ENCODE measurements at regions not wholly inside any gene's neighbourhood (a gene's known extent, or its start where the extent isn't known, plus 50 kb on each side); places are given as distances from the start of the nearest gene placed in this dataset.
"Not testable (repeated sequence)": the region's sequence is repeated elsewhere in the genome, so short reads cannot be mapped to it uniquely, and the experiment has no call there.

DNA sequence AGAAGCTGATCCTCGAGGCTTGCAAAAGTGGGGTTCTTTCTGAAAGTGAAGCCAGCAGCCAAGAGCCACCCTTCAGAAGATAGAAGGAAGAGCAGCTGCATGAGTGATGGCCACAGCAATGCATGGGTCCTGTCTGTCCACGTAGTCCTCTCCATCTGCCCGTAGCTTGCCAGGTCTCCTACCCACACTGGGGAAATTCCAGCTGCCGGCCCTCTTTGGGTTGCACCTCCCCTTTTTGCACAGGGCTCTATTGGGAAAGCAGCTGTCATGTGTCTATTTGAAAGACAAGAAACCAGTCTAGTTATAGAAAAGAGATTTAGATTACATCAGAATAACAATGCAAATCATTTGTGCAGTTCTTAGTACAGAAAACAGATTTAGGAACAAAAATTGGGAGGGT lies 204.4 kb downstream of the GIPC2 start:
- DNase-seq, result no peak

DNA sequence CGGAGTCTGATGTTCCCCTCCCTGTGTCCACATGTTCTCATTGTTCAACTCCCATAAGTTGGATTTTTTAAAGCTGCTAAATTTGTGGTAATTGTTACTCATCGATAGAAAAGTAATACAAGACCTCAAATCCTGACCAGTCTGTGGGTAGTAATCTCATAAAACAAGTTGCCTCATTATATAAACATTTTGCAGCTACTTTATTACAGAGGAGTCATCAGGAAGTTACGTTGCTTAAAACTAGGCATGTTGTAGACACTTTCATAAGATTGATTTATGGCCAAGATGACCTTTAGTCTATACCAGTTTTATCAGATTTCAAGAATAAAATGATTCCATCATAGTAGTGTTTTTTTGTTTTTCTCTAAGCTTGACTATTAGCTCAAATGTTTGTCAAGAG lies 208.8 kb downstream of the GIPC2 start:
- DNase-seq, result no peak

GRCh38 chr1:78255383-78255782 lies 209.6 kb downstream of the GIPC2 start:
- no peak for DNase-seq

DNA sequence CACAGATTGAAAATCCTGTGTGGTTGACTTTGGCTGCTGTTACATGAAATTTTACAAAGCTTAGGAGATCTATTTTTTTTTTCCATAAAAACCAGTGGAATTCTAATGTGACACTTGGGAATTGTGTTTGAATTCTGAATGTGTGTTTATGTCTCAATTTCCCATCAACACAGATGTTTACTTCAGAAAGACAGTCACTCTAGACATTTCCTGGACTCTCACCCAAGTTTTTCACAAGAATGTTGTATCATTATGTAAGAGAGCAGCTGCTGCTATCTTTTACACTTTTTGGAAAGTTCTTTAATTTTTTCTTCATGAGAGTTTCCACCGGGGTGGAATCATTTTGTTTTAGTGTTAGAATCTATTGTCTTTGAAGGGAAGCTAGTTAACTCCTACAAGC lies 210.1 kb downstream of the GIPC2 start:
- DNase-seq, result no peak

GRCh38 chr1:78263459-78263858 lies 217.7 kb downstream of the GIPC2 start:
- no peak for DNase-seq

GRCh38 chr1:78263946-78264345 lies 218.2 kb downstream of the GIPC2 start:
- DNase-seq, result no peak

DNA sequence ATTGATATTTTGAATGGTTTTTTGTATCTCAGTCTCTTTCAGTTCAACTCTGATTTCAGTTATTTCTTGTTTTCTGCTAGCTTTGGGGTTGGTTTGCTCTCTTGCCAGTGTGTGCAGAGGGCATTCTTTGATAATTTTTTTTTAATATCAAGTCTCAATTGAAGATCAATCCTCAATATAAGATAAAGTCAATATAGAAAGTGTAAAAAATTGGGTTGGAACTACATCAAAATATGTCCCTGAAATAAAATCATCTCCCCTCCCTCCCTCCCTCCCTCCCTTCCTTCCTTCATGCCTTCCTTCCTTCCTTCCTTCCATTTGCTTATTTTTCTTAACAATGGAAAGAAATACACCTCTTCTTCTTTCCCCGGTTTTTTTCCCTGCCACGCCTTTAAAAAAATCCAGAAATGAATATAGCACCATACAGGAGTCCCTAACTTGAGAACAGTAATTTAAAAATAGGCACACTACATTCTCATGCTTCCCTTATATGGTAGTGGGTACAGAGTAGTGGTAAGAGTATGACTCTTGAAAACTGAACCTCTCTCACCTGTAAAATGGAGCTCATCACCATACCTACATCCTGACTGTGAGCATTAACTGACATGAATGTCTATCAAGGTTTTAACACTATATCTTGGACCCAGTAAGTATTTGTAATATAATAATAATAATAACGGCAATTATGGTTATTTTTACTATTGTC lies 221.9 kb downstream of the GIPC2 start:
- DNase-seq, result no peak

DNA sequence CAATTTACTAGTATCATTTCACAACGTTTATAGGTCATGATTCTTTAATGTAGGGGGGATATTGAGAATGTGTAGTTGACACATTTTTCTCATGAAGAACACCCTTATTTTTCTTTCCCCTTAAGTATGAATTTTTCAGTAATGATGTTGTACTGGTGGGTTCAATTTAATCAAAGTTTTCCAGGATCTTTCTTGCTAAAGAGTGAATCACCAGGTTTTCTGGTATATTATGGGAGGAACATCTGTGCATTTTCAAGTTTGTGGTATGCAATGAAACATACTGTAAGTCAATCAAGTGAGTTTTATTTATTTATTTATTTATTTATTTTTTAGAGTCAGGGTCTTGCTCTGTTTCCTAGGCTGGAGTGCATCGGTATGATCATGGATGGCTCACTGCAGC lies 221.2 kb upstream of the PTGFR start:
- no peak for DNase-seq

GRCh38 chr1:78271423-78271822 lies 219.4 kb upstream of the PTGFR start:
- DNase-seq, result not testable (repeated sequence)

GRCh38 chr1:78274814-78275213 lies 216.0 kb upstream of the PTGFR start:
- DNase-seq, result no peak

DNA sequence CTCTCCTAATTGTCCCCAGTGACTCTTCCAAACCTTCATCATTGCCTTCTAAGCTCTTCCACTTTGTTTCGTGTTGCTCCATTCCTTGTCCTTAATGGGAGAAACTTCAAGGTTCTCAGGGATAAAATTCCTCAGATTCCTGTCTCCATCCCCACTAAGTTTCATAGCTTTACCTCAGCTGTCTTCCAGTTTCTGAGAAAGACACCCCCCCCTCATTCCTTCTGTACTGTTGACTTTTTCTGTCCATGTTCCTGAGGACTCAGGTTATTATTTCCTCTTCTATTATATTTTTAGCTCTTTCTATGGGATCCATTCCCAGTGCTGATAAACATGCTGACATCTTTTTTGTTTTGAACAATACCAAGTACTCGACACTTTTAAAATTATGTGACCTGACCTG lies 215.3 kb upstream of the PTGFR start:
- no peak for DNase-seq

GRCh38 chr1:78275906-78276685 lies 214.7 kb upstream of the PTGFR start:
- DNase-seq, result no peak

DNA sequence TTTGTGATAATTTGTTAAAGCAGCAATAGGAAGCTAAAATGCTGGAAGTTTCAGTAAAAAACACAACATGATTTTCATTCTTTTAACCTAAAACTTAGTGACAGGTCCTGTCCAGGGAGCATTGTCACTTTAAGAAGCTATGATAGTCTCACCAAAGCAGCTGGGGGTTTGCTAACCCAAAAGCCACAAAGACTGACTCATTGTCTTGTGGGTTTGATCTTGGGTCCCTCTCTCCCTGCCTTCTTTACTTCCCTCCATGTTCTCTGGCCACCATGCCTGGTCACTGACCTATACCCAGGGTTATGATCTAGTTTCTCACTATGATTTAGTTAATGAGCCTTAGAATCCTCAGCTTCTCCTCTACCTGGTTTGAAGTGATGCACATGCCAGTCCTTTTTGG lies 213.5 kb upstream of the PTGFR start:
- DNase-seq, result no peak

- no peak for DNase-seq
These were observed 211.7 kb upstream of the PTGFR start for GRCh38 chr1:78279051-78279450.

GRCh38 chr1:78280626-78281025 lies 210.1 kb upstream of the PTGFR start:
- no peak for DNase-seq

- no peak for DNase-seq
These were observed 209.2 kb upstream of the PTGFR start for GRCh38 chr1:78281580-78281979.

DNA sequence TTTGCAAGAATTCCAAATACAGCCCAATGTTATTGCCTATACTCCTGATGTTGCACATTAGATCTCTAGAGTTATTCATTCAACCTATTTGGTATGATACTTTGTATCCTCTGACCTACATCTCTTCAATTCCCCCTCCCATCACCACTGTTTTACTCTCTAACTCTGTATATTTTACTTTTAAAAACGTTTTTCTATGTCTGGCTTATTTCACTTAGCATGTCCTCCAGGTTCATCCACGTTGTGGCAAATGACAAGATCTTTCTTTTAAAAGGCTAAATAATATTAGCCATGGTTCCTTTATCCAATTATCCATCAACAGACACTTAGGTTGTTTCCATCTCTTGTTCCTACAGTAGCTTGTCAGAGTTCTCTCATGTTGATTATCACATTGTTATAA lies 207.1 kb upstream of the PTGFR start:
- DNase-seq, result no peak

DNA sequence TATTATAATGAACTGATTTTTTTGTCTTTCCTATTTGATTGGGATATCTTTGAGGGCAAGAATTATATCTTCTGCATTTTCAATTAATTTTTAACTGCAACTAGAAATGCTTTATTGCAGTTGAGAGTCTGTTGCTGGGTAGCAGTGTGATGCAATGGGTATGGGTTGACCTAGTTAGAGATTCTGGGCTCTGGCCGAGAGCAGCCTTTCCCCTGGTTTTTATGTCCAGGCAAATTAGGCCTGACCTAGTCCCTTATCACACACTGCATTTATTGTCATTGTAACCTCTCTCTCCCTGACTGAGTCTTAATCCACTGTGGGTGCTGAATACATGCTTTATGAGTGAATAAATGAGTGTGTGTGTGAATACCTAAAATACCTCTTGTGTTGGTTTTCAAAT lies 206.4 kb upstream of the PTGFR start:
- no peak for DNase-seq

GRCh38 chr1:78286686-78287085 lies 204.1 kb upstream of the PTGFR start:
- no peak for DNase-seq

- no peak for DNase-seq
These were observed 201.2 kb upstream of the PTGFR start for GRCh38 chr1:78289603-78290002.

GRCh38 chr1:78291418-78291817 lies 199.4 kb upstream of the PTGFR start:
- DNase-seq, result no peak

GRCh38 chr1:78291872-78292271 lies 198.9 kb upstream of the PTGFR start:
- no peak for DNase-seq

DNA sequence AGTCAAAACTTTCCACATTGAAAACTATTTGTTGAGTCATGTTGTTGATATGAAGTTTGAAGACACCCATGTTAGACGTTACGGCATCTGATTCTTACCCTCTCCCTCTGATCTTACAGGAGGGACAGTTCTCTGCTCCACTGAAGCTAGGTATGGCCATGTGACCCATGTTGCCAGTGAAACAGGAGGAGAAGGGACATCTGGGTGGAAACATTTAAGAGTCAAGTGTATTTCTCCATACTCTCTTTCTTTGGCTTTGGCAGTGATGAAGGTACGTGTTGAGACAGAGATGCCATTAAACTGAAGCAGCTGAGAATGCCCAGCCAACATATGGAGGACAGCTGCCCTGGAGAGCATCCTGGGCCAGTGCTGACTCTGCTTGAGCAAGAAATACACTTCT lies 198.4 kb upstream of the PTGFR start:
- no peak for DNase-seq

DNA sequence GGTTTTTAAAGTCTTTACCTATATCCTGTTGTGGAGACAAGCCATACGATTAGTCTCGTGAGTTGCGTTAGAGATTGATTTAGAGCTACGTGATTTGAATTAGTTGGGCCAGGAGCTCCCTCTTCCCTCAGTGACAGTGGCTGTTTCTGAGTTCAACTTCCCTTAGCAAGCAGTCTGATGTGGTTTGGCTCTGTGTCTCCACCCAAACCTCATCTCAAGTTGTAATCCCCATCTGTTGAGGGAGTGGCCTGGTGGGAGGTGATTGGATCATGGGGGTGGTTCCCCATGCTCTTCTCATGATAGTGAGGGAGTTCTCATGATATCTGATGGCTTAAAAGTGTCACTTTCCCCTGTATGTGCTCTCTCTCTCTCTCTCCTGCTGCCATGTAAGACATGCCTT lies 192.9 kb upstream of the PTGFR start:
- DNase-seq, result no peak

DNA sequence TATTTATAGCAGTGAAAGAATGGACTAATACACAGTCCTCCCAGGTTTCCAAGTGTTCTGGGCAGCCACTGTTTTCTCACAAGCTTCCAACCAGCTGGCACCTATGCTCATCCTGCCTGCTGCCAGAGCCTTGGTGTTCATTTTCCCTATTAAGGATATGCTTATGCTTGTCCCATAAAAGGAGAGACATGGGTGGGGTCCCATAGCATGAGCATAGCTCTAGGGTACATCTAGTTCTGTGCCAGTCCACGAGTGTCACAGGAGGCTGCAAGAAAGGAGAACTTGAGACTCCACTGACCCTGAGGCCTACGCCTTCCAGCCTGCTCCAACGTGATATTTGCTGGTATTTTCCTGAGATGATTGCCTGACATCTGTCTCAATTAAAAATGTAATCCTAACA lies 192.4 kb upstream of the PTGFR start:
- DNase-seq, result no peak

Data from NCI-H1105 (cell line).